ENCODE measurements at regions not wholly inside any gene's neighbourhood (a gene's known extent, or its start where the extent isn't known, plus 50 kb on each side); places are given as distances from the start of the nearest gene placed in this dataset.

DNA sequence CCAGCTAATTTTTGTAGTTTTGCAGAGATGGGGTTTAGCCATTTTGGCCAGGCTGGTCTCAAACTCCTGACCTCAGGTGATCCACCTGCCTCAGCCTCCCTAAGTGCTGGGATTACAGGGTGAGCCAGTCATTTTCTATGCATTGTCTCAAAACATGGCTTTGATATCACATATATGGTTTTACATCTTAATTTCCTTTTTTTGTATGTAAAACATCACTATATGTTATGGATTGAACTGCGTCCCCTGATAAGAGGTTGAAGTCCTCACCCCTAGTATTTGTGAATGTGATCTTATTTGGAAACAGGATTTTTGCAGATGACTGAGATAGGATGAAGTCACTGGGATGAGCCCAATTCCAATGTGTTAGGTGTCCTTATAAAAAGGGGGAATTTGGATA, 89.8 kb upstream of the MYCN start:
- DNase-seq (ENCODE audit: low spot score) (no peak), ATAC-seq (ENCODE audit: low FRiP score) (no peak)
- TF ChIP-seq, protein P1, sequence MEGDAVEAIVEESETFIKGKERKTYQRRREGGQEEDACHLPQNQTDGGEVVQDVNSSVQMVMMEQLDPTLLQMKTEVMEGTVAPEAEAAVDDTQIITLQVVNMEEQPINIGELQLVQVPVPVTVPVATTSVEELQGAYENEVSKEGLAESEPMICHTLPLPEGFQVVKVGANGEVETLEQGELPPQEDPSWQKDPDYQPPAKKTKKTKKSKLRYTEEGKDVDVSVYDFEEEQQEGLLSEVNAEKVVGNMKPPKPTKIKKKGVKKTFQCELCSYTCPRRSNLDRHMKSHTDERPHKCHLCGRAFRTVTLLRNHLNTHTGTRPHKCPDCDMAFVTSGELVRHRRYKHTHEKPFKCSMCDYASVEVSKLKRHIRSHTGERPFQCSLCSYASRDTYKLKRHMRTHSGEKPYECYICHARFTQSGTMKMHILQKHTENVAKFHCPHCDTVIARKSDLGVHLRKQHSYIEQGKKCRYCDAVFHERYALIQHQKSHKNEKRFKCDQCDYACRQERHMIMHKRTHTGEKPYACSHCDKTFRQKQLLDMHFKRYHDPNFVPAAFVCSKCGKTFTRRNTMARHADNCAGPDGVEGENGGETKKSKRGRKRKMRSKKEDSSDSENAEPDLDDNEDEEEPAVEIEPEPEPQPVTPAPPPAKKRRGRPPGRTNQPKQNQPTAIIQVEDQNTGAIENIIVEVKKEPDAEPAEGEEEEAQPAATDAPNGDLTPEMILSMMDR (IDR thresholded peaks at IDR 0.05), result no peak

DNA sequence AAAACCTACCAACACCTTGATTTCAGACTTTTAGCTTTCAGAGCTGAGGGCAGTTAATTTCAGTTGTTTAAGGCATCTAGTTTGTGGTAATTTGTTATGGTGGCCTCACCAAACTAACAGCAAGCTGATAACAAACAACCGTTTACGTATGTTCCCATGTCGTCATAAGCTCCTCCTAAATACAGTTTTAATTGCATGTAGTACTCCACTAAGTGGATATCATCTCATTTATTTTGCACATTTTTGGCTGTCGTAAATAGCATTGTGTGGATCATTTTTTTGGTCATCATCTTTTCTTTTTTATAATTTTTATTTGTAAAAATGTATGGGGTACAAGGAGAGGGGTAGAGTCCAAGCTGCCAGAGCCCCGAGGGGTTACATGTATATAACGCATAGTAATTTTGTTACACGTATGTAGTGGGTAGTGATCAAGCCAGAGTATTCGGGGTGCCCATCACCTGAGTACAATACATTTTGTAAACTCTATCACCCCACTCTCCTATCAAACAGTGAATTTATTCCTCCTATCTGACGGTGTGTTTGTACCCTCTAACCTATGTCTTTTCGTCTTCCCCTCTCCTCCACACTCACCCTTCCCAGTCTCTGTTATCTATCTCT, 89.2 kb upstream of the MYCN start:
- DNase-seq (ENCODE audit: low spot score) (no peak), ATAC-seq (ENCODE audit: low FRiP score) (no peak)
- TF ChIP-seq, protein P1 (IDR thresholded peaks at IDR 0.05), result no peak

DNA sequence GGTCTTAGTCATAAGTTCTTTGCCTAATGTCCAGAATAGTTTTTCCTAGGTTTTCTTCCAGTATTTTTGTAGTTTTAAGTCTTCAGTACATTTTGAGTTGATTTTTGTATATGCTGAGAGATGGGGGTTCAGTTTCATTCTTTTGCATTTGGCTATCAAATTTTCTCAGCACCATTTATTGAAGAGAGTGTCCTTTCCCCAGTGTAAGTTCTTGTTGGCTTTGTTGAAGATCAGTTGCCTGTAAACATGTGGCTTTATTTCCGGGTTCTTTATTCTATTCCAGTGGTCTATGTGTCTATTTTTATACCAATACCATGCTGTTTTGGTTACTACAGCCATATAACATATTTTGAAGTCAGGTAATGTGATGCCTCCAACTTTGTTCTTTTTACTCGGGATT, 87.5 kb upstream of the MYCN start:
- DNase-seq (ENCODE audit: low spot score), result no peak
- ATAC-seq (ENCODE audit: low FRiP score), result no peak
- TF ChIP-seq, protein P1 (IDR thresholded peaks at IDR 0.05), result no peak

DNA sequence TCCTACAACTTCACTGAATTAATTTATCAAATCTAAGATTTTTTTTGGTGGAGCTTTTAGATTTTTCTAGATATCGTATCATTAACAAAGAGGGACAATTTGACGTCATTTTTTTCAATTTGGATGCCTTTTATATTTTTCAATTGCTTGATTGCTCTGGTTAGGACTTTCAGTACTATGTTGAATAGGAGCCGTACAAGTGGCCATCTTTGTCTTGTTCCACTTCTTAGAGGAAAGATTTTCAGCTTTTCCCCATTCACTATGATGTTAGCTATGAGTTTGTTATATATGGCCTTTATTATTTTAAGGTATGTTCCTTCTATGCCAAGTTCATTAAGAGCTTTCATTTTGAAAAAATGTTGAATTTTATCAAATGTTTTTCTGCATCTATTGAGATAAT, 86.4 kb upstream of the MYCN start:
- TF ChIP-seq, protein P1 (IDR thresholded peaks at IDR 0.05), result no peak
- ATAC-seq (ENCODE audit: low FRiP score) (no peak), DNase-seq (ENCODE audit: low spot score) (no peak)

DNA sequence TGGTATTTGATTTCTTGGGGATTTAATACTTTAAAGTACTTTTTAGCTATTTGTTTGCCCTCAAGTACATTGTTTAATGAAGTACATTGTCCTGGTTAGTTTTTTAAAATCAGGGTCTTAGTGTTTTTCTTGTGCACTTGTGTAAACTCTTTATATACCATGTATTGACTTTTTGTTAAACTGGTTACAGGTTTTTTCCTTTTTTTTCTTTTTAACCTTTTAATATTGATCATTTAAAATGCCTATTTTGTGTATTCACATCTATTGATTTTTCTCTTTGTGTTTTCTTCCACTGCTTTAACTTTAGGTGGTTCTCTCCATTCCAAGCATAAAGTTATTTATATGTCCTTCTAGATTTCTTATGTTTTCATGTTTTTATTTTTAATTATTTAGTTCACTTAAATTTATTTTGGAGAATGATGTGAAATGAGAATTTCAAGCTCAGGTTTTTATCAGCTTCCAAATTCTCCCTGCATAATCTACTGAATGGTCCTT, 84.5 kb upstream of the MYCN start:
- DNase-seq (ENCODE audit: low spot score) (no peak), ATAC-seq (ENCODE audit: low FRiP score) (no peak)
- TF ChIP-seq, protein P1 (IDR thresholded peaks at IDR 0.05), result no peak

DNA sequence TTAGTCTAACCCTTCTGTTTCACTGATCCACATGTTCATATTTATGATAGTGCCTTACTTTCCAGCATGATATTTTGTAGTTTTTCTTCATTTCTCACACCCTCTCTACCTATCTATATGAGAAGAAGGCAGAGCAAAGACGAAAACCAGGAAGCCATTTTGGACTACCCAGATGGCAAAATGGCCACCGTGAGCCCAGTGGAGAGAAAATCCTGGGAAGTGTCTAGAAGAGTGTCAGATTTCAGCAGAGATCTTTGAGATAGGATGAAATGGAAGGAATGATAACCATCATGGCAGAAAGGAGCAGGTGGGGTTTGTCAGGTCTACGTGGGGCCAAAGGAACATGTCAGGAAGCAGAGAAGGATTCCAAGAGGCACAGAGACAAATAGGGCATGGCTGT, 84.0 kb upstream of the MYCN start:
- ATAC-seq (ENCODE audit: low FRiP score), result no peak
- DNase-seq (ENCODE audit: low spot score), result no peak

DNA sequence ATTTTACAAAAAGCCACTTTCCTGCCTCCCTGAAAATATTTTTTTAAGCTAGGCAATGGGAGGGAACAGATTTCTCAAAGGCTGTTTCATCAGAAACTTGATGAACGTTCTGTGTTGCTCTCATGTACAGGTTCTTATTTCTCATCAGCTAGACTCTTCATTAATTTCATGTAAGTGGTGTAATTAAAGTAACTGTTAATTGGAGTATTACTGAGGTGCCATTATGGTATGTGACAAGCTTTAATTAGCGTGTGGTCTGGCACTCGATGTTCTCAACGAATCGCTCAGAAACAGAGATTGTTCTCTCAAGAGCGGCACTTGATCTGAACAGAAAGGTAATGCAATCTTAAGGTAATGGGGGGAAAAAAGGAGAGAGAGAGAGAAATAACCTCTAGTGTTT, 81.9 kb upstream of the MYCN start:
- no peak for DNase-seq (ENCODE audit: low spot score)
- TF ChIP-seq, protein P1 (IDR thresholded peaks at IDR 0.05), result no peak
- ATAC-seq (ENCODE audit: low FRiP score), result no peak

More for the DNA sequence above, 84.0 kb upstream of the MYCN start:
- TF ChIP-seq, protein P1 (IDR thresholded peaks at IDR 0.05), result no peak
